H9 (cell line): ENCODE measurements at regions not wholly inside any gene's neighbourhood (a gene's known extent, or its start where the extent isn't known, plus 50 kb on each side); places are given as distances from the start of the nearest gene placed in this dataset.

Experiments used
- DNase-seq: peaks from one replicate; pipeline ENCODE4 v3.0.0-alpha.2; 2017
- H2AFZ ChIP-seq: one replicate; pipeline ENCODE4 v1.6.1; 2013; ENCODE audit warnings: mild to moderate bottlenecking, low read length, control low read depth, moderate library complexity
- H2AK5ac ChIP-seq: 2 replicates; pipeline ENCODE4 v1.6.1; 2013; ENCODE audit warnings: low read length, control low read depth, mixed read lengths; ENCODE audit not compliant: insufficient read length
- H2BK120ac ChIP-seq: one replicate; pipeline ENCODE4 v1.6.1; 2013; ENCODE audit warnings: low read depth, mild to moderate bottlenecking, low read length, control low read depth, inconsistent platforms; ENCODE audit not compliant: poor library complexity, severe bottlenecking
- H2BK12ac ChIP-seq: 2 replicates; pipeline ENCODE4 v1.6.1; 2013; ENCODE audit warnings: low read length, control low read depth, mixed read lengths, low read depth; ENCODE audit not compliant: insufficient read length
- H2BK15ac ChIP-seq: 2 replicates; pipeline ENCODE4 v1.6.1; 2013; ENCODE audit warnings: low read depth, low read length, control low read depth
- H2BK20ac ChIP-seq: one replicate; pipeline ENCODE4 v1.6.1; 2013; ENCODE audit warnings: low read depth, mild to moderate bottlenecking, low read length, control low read depth, inconsistent platforms; ENCODE audit not compliant: poor library complexity, severe bottlenecking
- H2BK5ac ChIP-seq: 2 replicates; pipeline ENCODE4 v1.6.1; 2013; ENCODE audit warnings: low read length, control low read depth, mixed read lengths; ENCODE audit not compliant: insufficient read length
- H3K14ac ChIP-seq: 2 replicates; pipeline ENCODE4 v1.6.1; 2013; ENCODE audit warnings: low read length, control low read depth; ENCODE audit not compliant: insufficient read depth
- H3K18ac ChIP-seq: 2 replicates; pipeline ENCODE4 v1.6.1; 2013; ENCODE audit warnings: low read depth, mild to moderate bottlenecking, mixed read lengths, low read length, control low read depth; ENCODE audit not compliant: insufficient read length
- H3K23ac ChIP-seq: 2 replicates; pipeline ENCODE4 v1.6.1; 2013; ENCODE audit warnings: low read length, control low read depth, mixed read lengths, low read depth; ENCODE audit not compliant: insufficient read length
- H3K23me2 ChIP-seq: 2 replicates; pipeline ENCODE4 v1.6.1; 2013; ENCODE audit warnings: low read depth, mild to moderate bottlenecking, mixed read lengths, low read length, control low read depth; ENCODE audit not compliant: insufficient read length, poor library complexity, severe bottlenecking
- H3K27ac ChIP-seq: 2 replicates; pipeline ENCODE4 v1.5.1; 2013; ENCODE audit warnings: low read length, control low read depth, mixed read lengths, low read depth; ENCODE audit not compliant: insufficient read length
- H3K27me3 ChIP-seq: 2 replicates; pipeline ENCODE4 v1.6.1; 2013; ENCODE audit warnings: low read length, control low read depth, inconsistent platforms; ENCODE audit not compliant: insufficient read depth
- H3K4ac ChIP-seq: 2 replicates; pipeline ENCODE4 v1.6.1; 2013; ENCODE audit warnings: low read depth, mild to moderate bottlenecking, control low read depth, inconsistent platforms, low read length, moderate library complexity
- H3K4me1 ChIP-seq: 2 replicates; pipeline ENCODE4 v1.6.1; 2013; ENCODE audit warnings: low read length, control low read depth, inconsistent platforms; ENCODE audit not compliant: insufficient read depth
- H3K4me2 ChIP-seq: 2 replicates; pipeline ENCODE4 v1.6.1; 2013; ENCODE audit warnings: low read length, control low read depth, mixed read lengths; ENCODE audit not compliant: insufficient read length, insufficient read depth
- H3K56ac ChIP-seq: 2 replicates; pipeline ENCODE4 v1.6.1; 2013; ENCODE audit warnings: low read depth, mild to moderate bottlenecking, mixed read lengths, low read length, control low read depth; ENCODE audit not compliant: insufficient read length
- H3K79me1 ChIP-seq: 2 replicates; pipeline ENCODE4 v1.6.1; 2013; ENCODE audit warnings: low read depth, mild to moderate bottlenecking, moderate library complexity, low read length, control low read depth, inconsistent platforms; ENCODE audit not compliant: insufficient read depth, poor library complexity, severe bottlenecking
- H3K79me2 ChIP-seq: 2 replicates; pipeline ENCODE4 v1.6.1; 2013; ENCODE audit warnings: low read length, control low read depth, inconsistent platforms; ENCODE audit not compliant: insufficient read depth
- H3K9ac ChIP-seq: 2 replicates; pipeline ENCODE4 v1.6.1; 2013; ENCODE audit warnings: low read length, control low read depth, mixed read lengths; ENCODE audit not compliant: insufficient read length; ENCODE audit errors: extremely low read depth
- H3K9me3 ChIP-seq: one replicate; pipeline ENCODE4 v1.6.1; 2013; ENCODE audit warnings: low read depth, low read length, inconsistent platforms; ENCODE audit not compliant: control insufficient read depth
- H3T11ph ChIP-seq: one replicate; pipeline ENCODE4 v1.6.1; 2013; ENCODE audit warnings: mild to moderate bottlenecking, low read length, control low read depth, inconsistent platforms
- H4K20me1 ChIP-seq: one replicate; pipeline ENCODE4 v1.6.1; 2013; ENCODE audit not compliant: control insufficient read depth, insufficient read length, insufficient read depth
- H4K5ac ChIP-seq: 2 replicates; pipeline ENCODE4 v1.6.1; 2013; ENCODE audit warnings: low read depth, mild to moderate bottlenecking, mixed read lengths, low read length, control low read depth; ENCODE audit not compliant: insufficient read length
- H4K8ac ChIP-seq: replicated peaks from 2 replicates; pipeline ENCODE4 v1.6.1; 2013; ENCODE audit warnings: low read length, control low read depth, mixed read lengths, low read depth; ENCODE audit not compliant: insufficient read length
- H4K91ac ChIP-seq: 2 replicates; pipeline ENCODE4 v1.6.1; 2013; ENCODE audit warnings: low read depth, mild to moderate bottlenecking, moderate library complexity, mixed read lengths, low read length, control low read depth; ENCODE audit not compliant: insufficient read length
- H3K27ac Mint-ChIP-seq, 3 experiments: 2 replicates in 2 of 3; 3 replicates in 1 of 3; pipeline ENCODE4 v1.8.0; 2020 to 2021; ENCODE audit warnings: mixed read lengths in 3 of 3, mild to moderate bottlenecking in 1 of 3, moderate library complexity in 1 of 3
- H3K27me3 Mint-ChIP-seq: 2 replicates; pipeline ENCODE4 v1.8.0; 2021; ENCODE audit warnings: low read depth, mild to moderate bottlenecking, moderate library complexity, mixed read lengths
- H3K36me3 Mint-ChIP-seq, 3 experiments: 2 replicates in 2 of 3; 3 replicates in 1 of 3; pipeline ENCODE4 v1.8.0; 2020 to 2021; ENCODE audit warnings: low read depth in 3 of 3, mixed read lengths in 3 of 3; ENCODE audit not compliant: insufficient read depth in 1 of 3
- H3K4me1 Mint-ChIP-seq, 2 experiments: 2 replicates each; pipeline ENCODE4 v1.8.0; 2020; ENCODE audit warnings: mixed read lengths in 2 of 2
- H3K4me3 Mint-ChIP-seq, 2 experiments: 2 replicates in 1 of 2; 3 replicates in 1 of 2; pipeline ENCODE4 v1.8.0; 2020 to 2021; ENCODE audit warnings: mild to moderate bottlenecking in 2 of 2, mixed read lengths in 2 of 2, moderate library complexity in 1 of 2
- H3K9me3 Mint-ChIP-seq, 2 experiments: 2 replicates in 1 of 2; 3 replicates in 1 of 2; pipeline ENCODE4 v1.8.0; 2020; ENCODE audit warnings: mild to moderate bottlenecking in 2 of 2, mixed read lengths in 2 of 2, moderate library complexity in 1 of 2
- CTCF ChIP-seq: fragments of 200-600 bp; sonication (generic); conservative IDR thresholded peaks from 3 replicates; pipeline ENCODE4 v1.8.0; 2021; ENCODE audit warnings: antibody characterized with exemption, mild to moderate bottlenecking
- WGBS: extraction: QIAGEN DNeasy Blood & Tissue Kit; methylation state at CpG from one replicate; pipeline ENCODE4 v1.1.7; 2013; ENCODE audit warnings: missing lambda C conversion rate, low lambda C conversion rate, mixed read lengths; ENCODE audit not compliant: insufficient read length; ENCODE audit errors: extremely low coverage; 5-methylcytosine and 5-hydroxymethylcytosine counted together

DNA sequence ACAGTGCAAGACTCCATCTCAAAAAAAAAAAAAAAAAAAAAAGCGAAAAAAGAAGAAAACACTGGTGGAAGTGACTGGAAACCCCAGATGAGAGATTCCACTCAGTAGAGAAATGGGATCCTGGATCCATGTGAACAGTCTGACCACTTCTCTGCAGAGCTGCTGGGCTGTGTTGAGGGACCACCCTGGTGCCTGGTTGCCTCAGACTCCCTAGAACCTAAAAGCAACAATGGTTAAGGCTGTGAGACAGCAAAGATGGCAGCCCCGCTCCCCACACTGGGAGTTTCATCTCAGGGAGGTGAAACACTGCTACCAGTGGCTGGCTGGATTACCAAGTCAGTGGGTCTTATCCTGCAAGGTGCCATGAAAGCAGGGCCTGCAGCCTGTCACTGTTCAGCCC is 152.8 kb upstream of the ARSJ start:
- Histone ChIP-seq H3K4me1 (no peaks in the 10 kb centered on the region), H3K27ac (no peak overlapping the region), H3K23me2 (no peaks in the 10 kb centered on the region), H3K4me2 (no peak overlapping the region), H3T11ph (no peak overlapping the region), H3K23ac (no peak overlapping the region), H2BK15ac (no peak overlapping the region), H4K8ac (no peak overlapping the region), H2BK5ac (no peak overlapping the region), H3K14ac (no peak overlapping the region), H3K56ac (no peak overlapping the region), H4K91ac (no peak overlapping the region), H2AFZ (no peak overlapping the region), H3K79me1 (no peaks in the 10 kb centered on the region), H3K27me3 (no peaks in the 10 kb centered on the region), H3K9me3 (no peaks in the 10 kb centered on the region), H4K20me1 (no peaks in the 10 kb centered on the region), H2AK5ac (no peak overlapping the region), H3K18ac (no peak overlapping the region), H2BK12ac (no peak overlapping the region), H3K79me2 (no peaks in the 10 kb centered on the region), H2BK120ac (no peak overlapping the region), H4K5ac (no peak overlapping the region), H2BK20ac (no peak overlapping the region), H3K4ac (no peak overlapping the region), H3K9ac (no peak overlapping the region)
- no peaks in the 10 kb centered on the region for H3K36me3 Mint-ChIP-seq
- DNase-seq: no peak
- no peaks in the 10 kb centered on the region; a peak in 1 of 5 replicates for H3K9me3 Mint-ChIP-seq
- peaks cover 4% of the 10 kb centered on the region in 2 experiments for H3K4me1 Mint-ChIP-seq
- no peak overlapping the region for H3K4me3 Mint-ChIP-seq
- no peaks in the 10 kb centered on the region for H3K27me3 Mint-ChIP-seq
- no peak overlapping the region for H3K27ac Mint-ChIP-seq
- TF ChIP-seq CTCF: no peak
- WGBS: no CpG with 5 or more reads among the region's 2 CpGs
